Trophoblast cell (in vitro differentiated cells and primary cell): ENCODE measurements at regions not wholly inside any gene's neighbourhood (a gene's known extent, or its start where the extent isn't known, plus 50 kb on each side); places are given as distances from the start of the nearest gene placed in this dataset.

Source experiments
- DNase-seq, 2 donors: peaks; one replicate each; pipeline ENCODE4 v3.0.0-alpha.2; 2016
- H2AFZ ChIP-seq: 2 replicates; pipeline ENCODE4 v1.6.1; 2013; ENCODE audit warnings: low read length, moderate library complexity, mild to moderate bottlenecking; ENCODE audit not compliant: insufficient read depth, poor library complexity
- H2AK5ac ChIP-seq: 2 replicates; pipeline ENCODE4 v1.6.1; 2013; ENCODE audit warnings: mild to moderate bottlenecking, low read length
- H2BK120ac ChIP-seq: 2 replicates; pipeline ENCODE4 v1.6.1; 2013; ENCODE audit warnings: low read length, mild to moderate bottlenecking, moderate library complexity; ENCODE audit not compliant: insufficient read depth, poor library complexity
- H2BK12ac ChIP-seq: 2 replicates; pipeline ENCODE4 v1.6.1; 2013; ENCODE audit warnings: mild to moderate bottlenecking, low read length, moderate library complexity
- H2BK5ac ChIP-seq: 2 replicates; pipeline ENCODE4 v1.6.1; 2013; ENCODE audit warnings: low read length, low read depth, moderate library complexity, mild to moderate bottlenecking; ENCODE audit not compliant: poor library complexity
- H3K14ac ChIP-seq: 2 replicates; pipeline ENCODE4 v1.6.1; 2013; ENCODE audit warnings: mild to moderate bottlenecking, low read length
- H3K18ac ChIP-seq: 2 replicates; pipeline ENCODE4 v1.6.1; 2013; ENCODE audit warnings: mild to moderate bottlenecking, low read length
- H3K23ac ChIP-seq: 2 replicates; pipeline ENCODE4 v1.6.1; 2013; ENCODE audit warnings: low read length
- H3K27ac ChIP-seq: 2 replicates; pipeline ENCODE4 v1.5.1; 2013; ENCODE audit warnings: low read depth, mild to moderate bottlenecking, inconsistent platforms, low read length, moderate library complexity
- H3K27me3 ChIP-seq: 2 replicates; pipeline ENCODE4 v1.6.1; 2013; ENCODE audit warnings: inconsistent platforms, mild to moderate bottlenecking, low read length, moderate library complexity; ENCODE audit not compliant: insufficient read depth
- H3K36me3 ChIP-seq, 2 experiments: 1 replicate in 1 of 2; 2 replicates in 1 of 2; pipeline ENCODE4 v1.6.1; 2013; ENCODE audit warnings: low read length in 2 of 2, mild to moderate bottlenecking in 2 of 2, moderate library complexity in 1 of 2; ENCODE audit not compliant: insufficient read depth in 2 of 2, control insufficient read depth in 1 of 2
- H3K4ac ChIP-seq: 2 replicates; pipeline ENCODE4 v1.6.1; 2013; ENCODE audit warnings: low read depth, mild to moderate bottlenecking, low read length, moderate library complexity
- H3K4me1 ChIP-seq, 2 experiments: 1 replicate in 1 of 2; 2 replicates in 1 of 2; pipeline ENCODE4 v1.6.1; 2013; ENCODE audit warnings: low read length in 2 of 2, mild to moderate bottlenecking in 2 of 2, moderate library complexity in 1 of 2; ENCODE audit not compliant: insufficient read depth in 2 of 2, control insufficient read depth in 1 of 2
- H3K4me2 ChIP-seq: 2 replicates; pipeline ENCODE4 v1.6.1; 2013; ENCODE audit warnings: inconsistent platforms, mild to moderate bottlenecking, low read length, moderate library complexity
- H3K4me3 ChIP-seq: 2 replicates; pipeline ENCODE4 v1.5.1; 2013; ENCODE audit warnings: mild to moderate bottlenecking, low read depth, low read length, inconsistent platforms
- H3K79me1 ChIP-seq: one replicate; pipeline ENCODE4 v1.6.1; 2013; ENCODE audit warnings: low read length
- H3K79me2 ChIP-seq: 2 replicates; pipeline ENCODE4 v1.6.1; 2013; ENCODE audit warnings: low read length, mild to moderate bottlenecking; ENCODE audit not compliant: control insufficient read depth, insufficient read depth, poor library complexity
- H3K9ac ChIP-seq: 2 replicates; pipeline ENCODE4 v1.6.1; 2013; ENCODE audit warnings: mild to moderate bottlenecking, low read length
- H3K9me3 ChIP-seq: 2 replicates; pipeline ENCODE4 v1.6.1; 2013; ENCODE audit warnings: low read depth, mild to moderate bottlenecking, control low read depth, inconsistent platforms, low read length; ENCODE audit not compliant: insufficient read depth
- H4K12ac ChIP-seq: 2 replicates; pipeline ENCODE4 v1.6.1; 2013; ENCODE audit warnings: low read depth, mild to moderate bottlenecking, low read length, moderate library complexity
- H4K8ac ChIP-seq: 2 replicates; pipeline ENCODE4 v1.6.1; 2013; ENCODE audit warnings: low read depth, mild to moderate bottlenecking, low read length, moderate library complexity
- H4K91ac ChIP-seq: one replicate; pipeline ENCODE4 v1.6.1; 2013; ENCODE audit warnings: low read depth, mild to moderate bottlenecking, low read length, moderate library complexity
- WGBS: extraction: QIAGEN DNeasy Blood & Tissue Kit; methylation state at CpG from one replicate; pipeline ENCODE4 v1.1.7; 2013; ENCODE audit warnings: missing lambda C conversion rate; ENCODE audit not compliant: insufficient read length, insufficient coverage; ENCODE audit errors: extremely low coverage; 5-methylcytosine and 5-hydroxymethylcytosine counted together

DNA sequence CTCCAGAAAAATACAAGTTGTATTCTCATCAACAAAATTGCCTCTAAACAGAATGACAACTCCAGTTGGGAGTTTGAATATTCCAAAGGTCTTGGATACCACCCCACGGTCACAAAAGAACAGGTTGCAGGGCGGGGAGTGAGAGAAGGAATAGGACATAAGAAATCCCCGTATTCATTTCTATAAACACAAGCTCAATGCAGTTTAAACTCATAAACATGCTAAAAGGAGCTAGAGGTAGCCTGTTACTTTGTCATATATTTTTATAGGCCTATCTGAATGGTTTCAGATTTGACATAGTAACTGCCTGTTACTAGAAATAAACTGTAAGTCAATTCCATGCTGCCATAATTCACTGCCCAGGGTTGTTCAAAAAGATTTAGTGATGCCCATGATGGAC lies 567.5 kb downstream of the BCL11A start:
- H3K27ac ChIP-seq: no peak overlapping the region
- no peak overlapping the region for H3K18ac ChIP-seq
- no peak overlapping the region for H4K8ac ChIP-seq
- no peak overlapping the region for H3K14ac ChIP-seq
- no peak overlapping the region for H4K12ac ChIP-seq
- no peak overlapping the region for H3K23ac ChIP-seq
- H3K4ac ChIP-seq: no peak overlapping the region
- no peaks in the 10 kb centered on the region for H3K79me2 ChIP-seq
- H3K27me3 ChIP-seq: no peaks in the 10 kb centered on the region
- H2AK5ac ChIP-seq: no peak overlapping the region
- no peak overlapping the region for H4K91ac ChIP-seq
- H2BK120ac ChIP-seq: no peak overlapping the region
- no CpG with 5 or more reads among the region's 3 CpGs for WGBS
- no peaks in the 10 kb centered on the region for H3K4me1 ChIP-seq
- H3K36me3 ChIP-seq: no peaks in the 10 kb centered on the region
- H2BK5ac ChIP-seq: no peak overlapping the region
- DNase-seq: no peak
- H3K4me2 ChIP-seq: no peak overlapping the region
- no peak overlapping the region for H2AFZ ChIP-seq
- no peak overlapping the region for H3K9ac ChIP-seq
- no peaks in the 10 kb centered on the region for H3K9me3 ChIP-seq
- H3K79me1 ChIP-seq: no peaks in the 10 kb centered on the region
- H2BK12ac ChIP-seq: no peak overlapping the region
- no peak overlapping the region for H3K4me3 ChIP-seq

DNA sequence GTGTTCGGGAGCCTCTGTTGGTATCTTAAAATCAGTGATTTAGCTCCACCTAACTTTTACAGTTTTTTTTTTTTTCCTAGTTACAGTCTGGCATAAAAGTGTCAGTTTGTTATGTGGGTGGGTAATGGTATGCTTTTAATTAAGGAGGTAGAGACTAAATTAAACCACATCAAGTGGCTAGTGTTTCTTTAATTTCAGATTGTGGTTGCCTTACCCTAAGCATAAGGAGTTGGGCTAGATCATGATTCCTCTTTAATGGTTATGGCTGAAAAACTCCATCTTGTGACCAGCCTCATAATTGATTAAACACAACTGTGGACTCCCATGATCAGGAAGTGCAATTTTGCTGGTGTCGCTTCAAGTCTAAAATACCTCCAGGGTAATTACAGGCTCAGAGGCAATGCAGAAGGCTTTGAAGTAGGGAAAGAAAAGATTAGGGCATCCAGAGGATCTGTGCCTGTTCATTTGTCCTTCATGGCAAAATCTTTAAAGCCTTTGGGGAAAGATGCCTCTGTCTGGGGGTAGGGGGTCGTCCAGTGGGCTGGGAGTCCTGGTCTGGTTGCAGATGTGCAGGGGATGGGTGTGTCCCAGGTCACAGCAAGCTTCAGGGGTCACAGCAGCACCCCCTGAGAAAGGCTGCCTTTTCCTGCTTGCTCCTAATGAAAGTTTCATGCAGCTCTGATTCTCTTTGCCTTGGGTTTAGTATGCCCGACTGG lies 579.2 kb downstream of the BCL11A start:
- no peaks in the 10 kb centered on the region for H3K79me2 ChIP-seq
- no peak overlapping the region for H3K4ac ChIP-seq
- no peaks in the 10 kb centered on the region for H3K36me3 ChIP-seq
- no peak overlapping the region for H3K23ac ChIP-seq
- H4K91ac ChIP-seq: no peak overlapping the region
- no peak overlapping the region for H4K8ac ChIP-seq
- no peak overlapping the region for H2BK5ac ChIP-seq
- H3K4me1 ChIP-seq: peaks cover 3 to 5% of the 10 kb centered on the region in 2 experiments
- no peak overlapping the region for H2AFZ ChIP-seq
- no peak overlapping the region for H2BK120ac ChIP-seq
- no peak overlapping the region for H3K4me2 ChIP-seq
- no peak overlapping the region for H3K27ac ChIP-seq
- no peaks in the 10 kb centered on the region for H3K27me3 ChIP-seq
- no peak overlapping the region for H3K18ac ChIP-seq
- no peak for DNase-seq
- no peak overlapping the region for H3K4me3 ChIP-seq
- H3K9ac ChIP-seq: no peak overlapping the region
- H2BK12ac ChIP-seq: no peak overlapping the region
- H2AK5ac ChIP-seq: no peak overlapping the region
- no peak overlapping the region for H4K12ac ChIP-seq
- no peaks in the 10 kb centered on the region for H3K79me1 ChIP-seq
- H3K9me3 ChIP-seq: no peaks in the 10 kb centered on the region
- no CpG with 5 or more reads among the region's 4 CpGs for WGBS
- H3K14ac ChIP-seq: no peak overlapping the region

DNA sequence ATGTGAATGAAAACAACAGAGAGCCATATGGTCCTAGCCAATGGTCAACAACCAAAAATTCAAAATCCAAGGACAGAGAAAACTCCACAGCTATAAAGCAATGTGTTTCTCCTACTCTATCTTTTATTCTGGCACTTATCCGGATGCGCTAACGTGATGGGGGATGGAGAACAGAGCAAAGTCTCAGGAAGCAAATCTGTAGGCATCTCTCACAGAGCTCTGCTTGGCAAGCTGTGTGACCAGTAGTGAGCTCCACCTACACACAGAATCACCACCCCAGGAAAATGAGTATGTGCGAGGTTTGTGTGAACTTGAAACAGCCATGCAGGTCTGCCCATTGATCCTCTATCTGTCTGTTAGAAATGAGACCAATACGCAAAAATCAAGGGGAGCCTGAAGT lies 584.3 kb downstream of the BCL11A start:
- DNase-seq: no peak

DNA sequence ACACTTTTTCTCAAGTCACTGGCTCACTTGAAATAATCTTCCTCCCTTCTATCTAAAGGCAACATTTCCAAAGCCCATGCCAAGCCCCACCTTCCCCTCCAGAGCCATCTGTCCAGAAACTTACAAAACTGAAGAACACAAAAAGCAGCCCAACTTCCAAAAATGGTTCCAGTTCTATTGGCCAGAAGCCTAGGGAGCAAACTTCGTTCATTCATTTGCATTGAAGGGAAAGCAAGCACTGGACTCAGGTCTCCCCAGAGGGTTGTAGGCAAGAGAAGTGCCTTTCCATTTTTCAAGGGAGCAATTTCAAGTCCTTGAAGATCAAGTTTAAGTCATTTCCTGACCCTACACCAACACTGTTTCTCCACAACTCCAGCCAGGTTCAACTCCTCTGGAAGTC lies 585.0 kb downstream of the BCL11A start:
- Histone ChIP-seq H3K9me3 (no peaks in the 10 kb centered on the region), H4K12ac (no peak overlapping the region), H3K79me1 (no peaks in the 10 kb centered on the region), H3K4me2 (no peak overlapping the region), H3K23ac (no peak overlapping the region), H2AK5ac (no peak overlapping the region), H2AFZ (no peak overlapping the region), H3K4ac (no peak overlapping the region), H3K79me2 (no peaks in the 10 kb centered on the region), H3K4me3 (no peak overlapping the region), H3K14ac (no peak overlapping the region), H2BK5ac (no peak overlapping the region), H3K36me3 (no peaks in the 10 kb centered on the region), H3K27ac (no peak overlapping the region), H4K8ac (no peak overlapping the region), H2BK12ac (no peak overlapping the region), H3K27me3 (no peaks in the 10 kb centered on the region), H3K9ac (no peak overlapping the region), H3K4me1 (peaks cover 0 to 2% of the 10 kb centered on the region in 2 experiments), H2BK120ac (no peak overlapping the region), H4K91ac (no peak overlapping the region), H3K18ac (no peak overlapping the region)
- no peak for DNase-seq
- no CpG with 5 or more reads among the region's 1 CpG for WGBS

More for the DNA sequence above, 584.3 kb downstream of the BCL11A start:
- H4K8ac ChIP-seq: no peak overlapping the region
- no peak overlapping the region for H2BK120ac ChIP-seq
- no peak overlapping the region for H2BK5ac ChIP-seq
- no peak overlapping the region for H2AFZ ChIP-seq
- no peaks in the 10 kb centered on the region for H3K27me3 ChIP-seq
- H3K18ac ChIP-seq: no peak overlapping the region
- H3K14ac ChIP-seq: no peak overlapping the region
- no peaks in the 10 kb centered on the region for H3K79me1 ChIP-seq
- no peak overlapping the region for H4K91ac ChIP-seq
- no peak overlapping the region for H4K12ac ChIP-seq
- H2BK12ac ChIP-seq: no peak overlapping the region
- no peak overlapping the region for H3K27ac ChIP-seq
- H3K23ac ChIP-seq: no peak overlapping the region
- no peak overlapping the region for H3K4me3 ChIP-seq
- H3K79me2 ChIP-seq: no peaks in the 10 kb centered on the region
- H3K9me3 ChIP-seq: no peaks in the 10 kb centered on the region
- H3K9ac ChIP-seq: no peak overlapping the region
- H3K4me1 ChIP-seq: peaks cover 0 to under 1% of the 10 kb centered on the region in 2 experiments
- no peak overlapping the region for H2AK5ac ChIP-seq
- H3K4me2 ChIP-seq: no peak overlapping the region
- H3K36me3 ChIP-seq: no peaks in the 10 kb centered on the region
- WGBS: no CpG with 5 or more reads among the region's 5 CpGs
- no peak overlapping the region for H3K4ac ChIP-seq
